ENCODE measurements at regions not wholly inside any gene's neighbourhood (a gene's known extent, or its start where the extent isn't known, plus 50 kb on each side); places are given as distances from the start of the nearest gene placed in this dataset.

DNA sequence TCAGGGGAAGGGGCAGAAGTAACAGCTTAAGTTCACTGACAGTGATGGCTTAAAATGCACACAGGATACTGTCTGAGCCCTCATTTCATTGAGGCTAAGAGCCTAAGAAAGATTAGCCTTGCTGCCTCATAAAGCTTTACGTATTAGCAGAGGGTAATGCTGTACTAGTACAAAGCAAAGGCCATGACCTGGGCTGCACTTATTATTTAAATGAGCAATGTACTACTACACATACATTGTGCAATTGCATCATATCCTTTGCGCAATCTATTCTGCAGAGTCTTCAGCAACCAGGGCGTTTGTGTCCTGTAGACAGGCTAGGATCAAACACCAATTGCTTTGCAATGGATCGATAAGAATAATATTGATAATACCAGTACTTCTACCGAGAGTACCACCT is 221.8 kb downstream of the TPRG1 start:
- TF ChIP-seq, protein P1, sequence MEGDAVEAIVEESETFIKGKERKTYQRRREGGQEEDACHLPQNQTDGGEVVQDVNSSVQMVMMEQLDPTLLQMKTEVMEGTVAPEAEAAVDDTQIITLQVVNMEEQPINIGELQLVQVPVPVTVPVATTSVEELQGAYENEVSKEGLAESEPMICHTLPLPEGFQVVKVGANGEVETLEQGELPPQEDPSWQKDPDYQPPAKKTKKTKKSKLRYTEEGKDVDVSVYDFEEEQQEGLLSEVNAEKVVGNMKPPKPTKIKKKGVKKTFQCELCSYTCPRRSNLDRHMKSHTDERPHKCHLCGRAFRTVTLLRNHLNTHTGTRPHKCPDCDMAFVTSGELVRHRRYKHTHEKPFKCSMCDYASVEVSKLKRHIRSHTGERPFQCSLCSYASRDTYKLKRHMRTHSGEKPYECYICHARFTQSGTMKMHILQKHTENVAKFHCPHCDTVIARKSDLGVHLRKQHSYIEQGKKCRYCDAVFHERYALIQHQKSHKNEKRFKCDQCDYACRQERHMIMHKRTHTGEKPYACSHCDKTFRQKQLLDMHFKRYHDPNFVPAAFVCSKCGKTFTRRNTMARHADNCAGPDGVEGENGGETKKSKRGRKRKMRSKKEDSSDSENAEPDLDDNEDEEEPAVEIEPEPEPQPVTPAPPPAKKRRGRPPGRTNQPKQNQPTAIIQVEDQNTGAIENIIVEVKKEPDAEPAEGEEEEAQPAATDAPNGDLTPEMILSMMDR (IDR thresholded peaks at IDR 0.05 in 8 of 11, conservative IDR thresholded peaks at IDR 0.05 in 3 of 11) = no peak
- TF ChIP-seq POLR2AphosphoS5 (IDR thresholded peaks at IDR 0.05) = no peak
